Neuron (in vitro differentiated cells): ENCODE measurements at regions not wholly inside any gene's neighbourhood (a gene's known extent, or its start where the extent isn't known, plus 50 kb on each side); places are given as distances from the start of the nearest gene placed in this dataset.
"Not testable (repeated sequence)": the region's sequence is repeated elsewhere in the genome, so short reads cannot be mapped to it uniquely, and the experiment has no call there.

Experiments
- H2AFZ ChIP-seq: one replicate; pipeline ENCODE4 v1.6.1; 2013; ENCODE audit warnings: low read depth, mild to moderate bottlenecking, inconsistent platforms, low read length, moderate library complexity
- H3K27me3 ChIP-seq: one replicate; pipeline ENCODE4 v1.6.1; 2013; ENCODE audit warnings: low read length; ENCODE audit not compliant: insufficient read depth
- H3K36me3 ChIP-seq: one replicate; pipeline ENCODE4 v1.6.1; 2013; ENCODE audit warnings: low read length; ENCODE audit not compliant: insufficient read depth
- H3K4me1 ChIP-seq: one replicate; pipeline ENCODE4 v1.6.1; 2013; ENCODE audit warnings: low read length; ENCODE audit not compliant: insufficient read depth
- H3K4me3 ChIP-seq: 2 replicates; pipeline ENCODE4 v1.5.1; 2013; ENCODE audit warnings: mild to moderate bottlenecking, low read length, moderate library complexity
- H3K9me3 ChIP-seq: one replicate; pipeline ENCODE4 v1.6.1; 2013; ENCODE audit warnings: low read length

DNA sequence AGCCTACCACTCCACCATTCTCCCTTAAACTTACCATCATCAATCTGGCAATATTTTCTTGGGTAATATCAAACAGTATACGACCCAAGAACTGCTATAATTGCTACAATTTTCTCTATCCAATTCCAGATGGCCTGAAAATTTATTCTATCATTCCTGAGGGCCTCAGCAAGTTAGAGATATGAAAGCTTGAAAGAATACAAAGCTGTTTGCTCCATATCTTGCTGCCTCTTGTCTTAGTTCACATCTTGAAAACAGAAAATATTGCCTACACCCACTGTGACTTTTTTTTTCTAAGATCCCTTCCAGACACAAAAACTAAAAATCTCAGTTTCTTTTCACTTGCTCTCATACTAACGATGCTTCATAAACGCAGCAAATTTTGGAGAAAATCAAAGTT lies 898.9 kb downstream of the OTOL1 start:
- H3K36me3 ChIP-seq: no peaks in the 10 kb centered on the region
- no peak overlapping the region for H3K4me3 ChIP-seq
- peaks cover 7% of the 10 kb centered on the region for H3K4me1 ChIP-seq
- H3K27me3 ChIP-seq: no peaks in the 10 kb centered on the region
- H3K9me3 ChIP-seq: no peaks in the 10 kb centered on the region
- no peak overlapping the region for H2AFZ ChIP-seq

GRCh38 chr3:162398554-162398953 lies 901.9 kb downstream of the OTOL1 start:
- H3K4me3 ChIP-seq: no peak overlapping the region
- no peaks in the 10 kb centered on the region for H3K36me3 ChIP-seq
- H3K27me3 ChIP-seq: no peaks in the 10 kb centered on the region
- H3K9me3 ChIP-seq: no peaks in the 10 kb centered on the region
- H2AFZ ChIP-seq: no peak overlapping the region
- no peaks in the 10 kb centered on the region for H3K4me1 ChIP-seq

DNA sequence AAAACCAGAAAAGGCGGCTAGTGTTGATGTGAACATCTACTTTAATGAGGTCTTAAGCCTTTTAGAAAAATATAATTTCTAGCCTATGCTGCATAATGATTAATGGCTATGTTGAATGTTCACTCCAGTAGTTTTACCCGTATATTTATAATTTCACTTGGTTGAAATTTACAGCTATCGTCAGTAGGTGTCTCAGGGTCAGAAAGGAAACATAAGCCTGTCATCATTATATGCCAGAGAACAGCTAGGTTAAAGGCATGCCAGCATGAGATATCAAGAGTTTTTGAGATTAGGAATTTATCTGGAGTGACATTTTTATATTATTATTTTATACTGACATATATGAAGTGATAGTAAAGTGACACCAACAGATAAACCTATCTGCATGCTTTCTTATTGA lies 904.1 kb downstream of the OTOL1 start:
- Histone ChIP-seq H3K9me3 (no peaks in the 10 kb centered on the region), H3K36me3 (no peaks in the 10 kb centered on the region), H2AFZ (no peak overlapping the region), H3K4me1 (no peaks in the 10 kb centered on the region), H3K27me3 (no peaks in the 10 kb centered on the region), H3K4me3 (no peak overlapping the region)

DNA sequence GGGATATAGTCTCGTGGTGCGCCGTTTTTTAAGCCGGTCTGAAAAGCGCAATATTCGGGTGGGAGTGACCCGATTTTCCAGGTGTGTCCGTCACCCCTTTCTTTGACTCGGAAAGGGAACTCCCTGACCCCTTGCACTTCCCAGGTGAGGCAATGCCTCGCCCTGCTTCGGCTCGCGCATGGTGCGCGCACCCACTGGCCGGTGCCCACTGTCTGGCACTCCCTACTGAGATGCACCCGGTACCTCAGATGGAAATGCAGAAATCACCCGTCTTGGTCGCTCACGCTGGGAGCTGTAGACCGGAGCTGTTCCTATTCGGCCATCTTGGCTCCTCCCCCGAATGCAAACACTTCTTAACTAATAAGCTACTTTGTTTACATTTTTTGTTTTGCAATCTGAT lies 914.9 kb downstream of the OTOL1 start:
- not testable (repeated sequence) for H3K36me3 ChIP-seq, H3K27me3 ChIP-seq, H2AFZ ChIP-seq, H3K4me1 ChIP-seq, H3K4me3 ChIP-seq, H3K9me3 ChIP-seq

GRCh38 chr3:162421721-162422120 lies 925.1 kb downstream of the OTOL1 start:
- H3K9me3 ChIP-seq: no peaks in the 10 kb centered on the region
- H3K4me3 ChIP-seq: no peak overlapping the region
- H3K36me3 ChIP-seq: no peaks in the 10 kb centered on the region
- no peaks in the 10 kb centered on the region for H3K4me1 ChIP-seq
- no peak overlapping the region for H2AFZ ChIP-seq
- no peaks in the 10 kb centered on the region for H3K27me3 ChIP-seq

DNA sequence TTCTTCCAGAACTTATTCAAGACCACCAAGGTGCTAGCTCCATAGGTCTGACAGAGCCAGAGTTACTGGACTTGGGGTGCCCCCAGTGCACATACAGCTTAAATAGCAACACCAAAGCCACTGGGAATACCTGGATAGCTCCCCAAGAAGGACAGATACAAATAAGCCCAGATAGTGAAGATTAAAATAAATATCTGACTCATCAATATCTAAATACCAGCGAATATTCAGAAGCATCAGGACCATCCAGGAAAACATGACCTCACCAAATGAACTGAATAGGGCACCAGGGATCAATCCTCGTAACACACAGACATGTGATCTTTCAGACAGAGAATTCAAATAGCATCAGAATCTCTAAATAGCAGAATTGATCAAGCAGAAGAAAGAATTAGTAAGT lies 931.6 kb downstream of the OTOL1 start:
- Histone ChIP-seq H3K9me3 (no peaks in the 10 kb centered on the region), H2AFZ (no peak overlapping the region), H3K4me3 (no peak overlapping the region), H3K36me3 (no peaks in the 10 kb centered on the region), H3K27me3 (no peaks in the 10 kb centered on the region), H3K4me1 (no peaks in the 10 kb centered on the region)

DNA sequence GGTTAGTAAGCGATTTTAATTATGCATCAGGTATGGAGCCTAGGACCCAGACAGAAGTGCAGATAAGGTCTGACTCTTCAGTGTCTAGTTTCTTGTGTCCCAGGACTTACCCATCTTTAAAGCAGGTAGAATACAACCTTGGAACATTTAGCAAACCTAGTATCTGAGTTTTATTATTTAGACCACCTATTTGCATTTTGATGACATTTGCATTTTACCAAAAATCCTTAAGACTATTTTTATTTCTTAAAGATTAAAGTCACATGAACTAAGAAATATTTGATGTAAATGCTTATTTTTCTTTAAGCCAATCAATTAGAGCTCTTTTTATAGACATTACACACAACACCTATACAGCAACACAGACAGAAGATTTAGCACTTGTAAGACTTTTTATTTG lies 939.1 kb downstream of the OTOL1 start:
- H3K4me3 ChIP-seq: no peak overlapping the region
- H3K4me1 ChIP-seq: no peaks in the 10 kb centered on the region
- no peaks in the 10 kb centered on the region for H3K36me3 ChIP-seq
- no peak overlapping the region for H2AFZ ChIP-seq
- no peaks in the 10 kb centered on the region for H3K27me3 ChIP-seq
- H3K9me3 ChIP-seq: no peaks in the 10 kb centered on the region

GRCh38 chr3:162436826-162437225 lies 940.2 kb downstream of the OTOL1 start:
- H3K36me3 ChIP-seq: no peaks in the 10 kb centered on the region
- H3K27me3 ChIP-seq: no peaks in the 10 kb centered on the region
- H3K4me3 ChIP-seq: no peak overlapping the region
- no peak overlapping the region for H2AFZ ChIP-seq
- no peaks in the 10 kb centered on the region for H3K4me1 ChIP-seq
- no peaks in the 10 kb centered on the region for H3K9me3 ChIP-seq

GRCh38 chr3:162437480-162437879 lies 940.9 kb downstream of the OTOL1 start:
- no peaks in the 10 kb centered on the region for H3K9me3 ChIP-seq
- no peak overlapping the region for H2AFZ ChIP-seq
- no peaks in the 10 kb centered on the region for H3K27me3 ChIP-seq
- no peaks in the 10 kb centered on the region for H3K36me3 ChIP-seq
- no peaks in the 10 kb centered on the region for H3K4me1 ChIP-seq
- no peak overlapping the region for H3K4me3 ChIP-seq

- Histone ChIP-seq H3K4me1 (no peaks in the 10 kb centered on the region), H3K36me3 (no peaks in the 10 kb centered on the region), H3K4me3 (no peak overlapping the region), H3K9me3 (no peaks in the 10 kb centered on the region), H3K27me3 (no peaks in the 10 kb centered on the region), H2AFZ (no peak overlapping the region)
These were observed 945.1 kb downstream of the OTOL1 start for GRCh38 chr3:162441716-162442115.

- H3K27me3 ChIP-seq: no peaks in the 10 kb centered on the region
- H2AFZ ChIP-seq: no peak overlapping the region
- no peak overlapping the region for H3K4me3 ChIP-seq
- no peaks in the 10 kb centered on the region for H3K36me3 ChIP-seq
- H3K9me3 ChIP-seq: no peaks in the 10 kb centered on the region
- no peaks in the 10 kb centered on the region for H3K4me1 ChIP-seq
These were observed 946.8 kb downstream of the OTOL1 start for GRCh38 chr3:162443376-162443775.

DNA sequence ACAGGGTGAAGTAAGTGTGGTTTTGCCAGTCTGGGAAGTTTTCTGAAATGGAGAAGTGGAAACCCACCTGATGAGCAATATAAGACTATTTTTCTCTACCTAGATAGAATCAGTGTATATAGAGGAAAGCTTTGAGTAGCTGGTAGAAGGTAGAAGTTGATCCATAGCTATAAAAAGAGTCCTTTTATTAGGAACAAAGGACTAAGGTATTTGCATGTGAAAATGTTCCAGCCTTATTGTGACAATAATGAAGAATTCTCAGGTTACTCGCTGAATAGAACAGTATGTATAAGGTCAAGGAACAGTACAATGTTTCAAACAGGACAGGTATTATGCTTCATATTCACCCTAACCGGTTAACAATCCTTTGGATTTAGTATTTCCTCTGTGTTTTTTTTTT lies 972.2 kb downstream of the OTOL1 start:
- Histone ChIP-seq H3K36me3 (no peaks in the 10 kb centered on the region), H3K4me1 (no peaks in the 10 kb centered on the region), H3K9me3 (no peaks in the 10 kb centered on the region), H3K27me3 (no peaks in the 10 kb centered on the region), H2AFZ (no peak overlapping the region), H3K4me3 (no peak overlapping the region)

GRCh38 chr3:162487138-162487537 lies 990.5 kb downstream of the OTOL1 start:
- Histone ChIP-seq H2AFZ (no peak overlapping the region), H3K4me1 (no peaks in the 10 kb centered on the region), H3K27me3 (no peaks in the 10 kb centered on the region), H3K9me3 (no peaks in the 10 kb centered on the region), H3K36me3 (no peaks in the 10 kb centered on the region), H3K4me3 (no peak overlapping the region)

DNA sequence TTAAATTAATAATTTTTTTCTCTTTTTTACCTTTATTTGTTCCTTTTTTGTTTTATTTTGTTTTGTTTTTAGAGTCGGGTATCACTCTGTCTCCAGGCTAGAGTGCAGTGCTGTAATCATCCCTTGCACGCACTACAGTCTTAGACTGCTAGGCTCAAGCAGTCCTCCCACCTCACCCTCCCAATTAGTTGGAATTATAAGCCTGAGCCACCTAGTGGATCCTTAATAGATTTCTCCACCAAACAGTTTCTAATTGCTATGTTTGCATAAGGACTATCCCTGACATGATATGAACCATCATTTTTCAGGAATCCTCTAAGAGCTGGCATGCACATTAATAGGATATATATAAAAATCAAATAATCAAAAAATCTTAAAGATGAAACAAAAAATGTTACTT lies 993.2 kb downstream of the OTOL1 start:
- Histone ChIP-seq H3K4me3 (no peak overlapping the region), H3K9me3 (no peaks in the 10 kb centered on the region), H3K36me3 (no peaks in the 10 kb centered on the region), H2AFZ (no peak overlapping the region), H3K27me3 (no peaks in the 10 kb centered on the region), H3K4me1 (peaks cover 9% of the 10 kb centered on the region)
